ENCODE measurements at regions not wholly inside any gene's neighbourhood (a gene's known extent, or its start where the extent isn't known, plus 50 kb on each side); places are given as distances from the start of the nearest gene placed in this dataset.

DNA sequence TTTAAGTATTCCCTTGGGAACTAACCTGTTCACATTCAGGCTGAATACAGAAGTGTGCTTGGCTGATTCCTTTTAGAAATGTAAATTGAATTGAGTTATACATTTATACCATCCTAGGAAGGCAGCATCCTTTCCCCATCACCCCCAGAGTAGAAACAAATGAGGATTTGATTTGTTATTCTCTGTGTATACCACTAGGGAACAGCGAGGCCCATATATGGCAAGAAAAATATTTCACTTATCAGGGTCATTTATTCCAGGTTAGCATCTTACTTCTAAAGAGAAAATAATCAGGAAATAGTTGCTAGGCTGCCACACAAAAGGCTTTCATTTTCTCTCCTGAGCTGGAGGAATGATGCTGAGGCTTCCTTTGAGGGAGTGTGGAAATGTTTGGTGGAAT is 516.9 kb downstream of the PIK3C3 start:
- Histone ChIP-seq H3K4me3 (ENCODE audit: low read depth, low read length) (no peak overlapping the region), H3K36me3 (no peaks in the 10 kb centered on the region), H3K27me3 (no peaks in the 10 kb centered on the region), H3K9me3 (no peaks in the 10 kb centered on the region), H3K4me1 (no peaks in the 10 kb centered on the region)
- no peak for DNase-seq
- TF ChIP-seq, protein P1, sequence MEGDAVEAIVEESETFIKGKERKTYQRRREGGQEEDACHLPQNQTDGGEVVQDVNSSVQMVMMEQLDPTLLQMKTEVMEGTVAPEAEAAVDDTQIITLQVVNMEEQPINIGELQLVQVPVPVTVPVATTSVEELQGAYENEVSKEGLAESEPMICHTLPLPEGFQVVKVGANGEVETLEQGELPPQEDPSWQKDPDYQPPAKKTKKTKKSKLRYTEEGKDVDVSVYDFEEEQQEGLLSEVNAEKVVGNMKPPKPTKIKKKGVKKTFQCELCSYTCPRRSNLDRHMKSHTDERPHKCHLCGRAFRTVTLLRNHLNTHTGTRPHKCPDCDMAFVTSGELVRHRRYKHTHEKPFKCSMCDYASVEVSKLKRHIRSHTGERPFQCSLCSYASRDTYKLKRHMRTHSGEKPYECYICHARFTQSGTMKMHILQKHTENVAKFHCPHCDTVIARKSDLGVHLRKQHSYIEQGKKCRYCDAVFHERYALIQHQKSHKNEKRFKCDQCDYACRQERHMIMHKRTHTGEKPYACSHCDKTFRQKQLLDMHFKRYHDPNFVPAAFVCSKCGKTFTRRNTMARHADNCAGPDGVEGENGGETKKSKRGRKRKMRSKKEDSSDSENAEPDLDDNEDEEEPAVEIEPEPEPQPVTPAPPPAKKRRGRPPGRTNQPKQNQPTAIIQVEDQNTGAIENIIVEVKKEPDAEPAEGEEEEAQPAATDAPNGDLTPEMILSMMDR (IDR thresholded peaks at IDR 0.05; ENCODE audit: low read depth, low read length), result no peak

DNA sequence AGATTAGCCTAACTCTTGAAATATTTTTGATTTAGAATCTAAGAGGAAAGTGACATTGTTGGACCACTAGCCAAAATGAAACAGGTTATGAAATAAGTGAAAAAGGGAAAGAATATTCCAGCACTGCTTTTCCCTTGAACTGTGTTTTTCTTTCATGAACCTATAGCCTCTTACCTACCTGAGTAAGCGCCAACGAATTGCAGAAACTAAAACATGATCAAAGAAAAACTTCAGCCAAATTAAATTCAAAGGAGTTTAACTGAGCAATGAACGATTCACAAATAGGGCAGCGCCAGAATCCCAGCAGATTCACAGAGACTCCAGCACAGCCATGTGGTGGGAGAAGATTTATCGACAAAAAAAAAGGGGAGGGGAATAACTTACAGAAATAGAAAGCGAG is 518.6 kb downstream of the PIK3C3 start:
- DNase-seq, result no peak
- no peaks in the 10 kb centered on the region for H3K36me3 ChIP-seq
- no peaks in the 10 kb centered on the region for H3K27me3 ChIP-seq
- no peak overlapping the region for H3K4me3 ChIP-seq (ENCODE audit: low read depth, low read length)
- TF ChIP-seq, protein P1 (IDR thresholded peaks at IDR 0.05; ENCODE audit: low read depth, low read length), result no peak
- H3K9me3 ChIP-seq, result no peaks in the 10 kb centered on the region
- H3K4me1 ChIP-seq, result no peaks in the 10 kb centered on the region

DNA sequence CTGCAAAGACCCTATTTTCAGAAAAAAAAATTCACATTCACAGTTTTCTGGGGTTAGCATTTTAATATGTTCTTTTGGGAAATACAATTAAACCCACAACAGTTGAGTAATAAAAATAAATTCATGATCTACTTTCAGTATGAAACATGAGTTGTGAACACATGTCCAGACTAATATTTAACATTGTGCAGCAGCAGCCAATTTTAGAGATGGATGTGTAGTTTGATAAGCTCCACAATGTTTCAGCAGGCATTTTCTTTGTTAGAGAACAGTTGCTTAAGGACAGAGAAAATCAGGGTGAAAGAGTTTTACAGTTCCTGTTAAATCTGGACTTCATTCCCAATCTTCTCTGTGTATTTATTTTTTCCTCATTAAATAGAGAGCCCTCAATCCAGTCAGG is 519.5 kb downstream of the PIK3C3 start:
- H3K4me3 ChIP-seq (ENCODE audit: low read depth, low read length), result no peak overlapping the region
- H3K36me3 ChIP-seq, result no peaks in the 10 kb centered on the region
- no peaks in the 10 kb centered on the region for H3K9me3 ChIP-seq
- no peaks in the 10 kb centered on the region for H3K4me1 ChIP-seq
- DNase-seq, result no peak
- no peaks in the 10 kb centered on the region for H3K27me3 ChIP-seq
- TF ChIP-seq, protein P1 (IDR thresholded peaks at IDR 0.05; ENCODE audit: low read depth, low read length), result no peak

DNA sequence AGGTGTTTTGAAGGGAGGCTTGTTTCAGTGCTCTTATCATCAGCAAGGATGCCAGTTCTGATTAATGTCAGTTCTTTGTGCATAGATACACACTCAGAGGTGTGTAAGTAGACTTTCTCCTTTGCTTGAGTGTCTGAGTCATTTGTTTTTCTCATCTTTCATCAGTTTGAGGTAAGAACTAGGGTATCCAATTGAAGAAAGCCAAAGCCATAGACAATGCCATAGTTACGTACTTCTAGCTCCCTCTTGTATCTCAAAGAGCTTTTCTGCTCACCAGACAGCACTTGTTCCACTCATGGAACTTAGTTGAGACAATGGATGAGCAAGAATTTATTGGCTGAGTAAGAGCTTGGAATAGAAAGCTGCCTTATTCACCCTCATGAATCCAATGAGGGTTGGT is 520.1 kb downstream of the PIK3C3 start:
- TF ChIP-seq, protein P1 (IDR thresholded peaks at IDR 0.05; ENCODE audit: low read depth, low read length), result no peak
- no peak for DNase-seq
- Histone ChIP-seq H3K4me3 (ENCODE audit: low read depth, low read length) (no peak overlapping the region), H3K36me3 (no peaks in the 10 kb centered on the region), H3K27me3 (no peaks in the 10 kb centered on the region), H3K9me3 (no peaks in the 10 kb centered on the region), H3K4me1 (no peaks in the 10 kb centered on the region)

DNA sequence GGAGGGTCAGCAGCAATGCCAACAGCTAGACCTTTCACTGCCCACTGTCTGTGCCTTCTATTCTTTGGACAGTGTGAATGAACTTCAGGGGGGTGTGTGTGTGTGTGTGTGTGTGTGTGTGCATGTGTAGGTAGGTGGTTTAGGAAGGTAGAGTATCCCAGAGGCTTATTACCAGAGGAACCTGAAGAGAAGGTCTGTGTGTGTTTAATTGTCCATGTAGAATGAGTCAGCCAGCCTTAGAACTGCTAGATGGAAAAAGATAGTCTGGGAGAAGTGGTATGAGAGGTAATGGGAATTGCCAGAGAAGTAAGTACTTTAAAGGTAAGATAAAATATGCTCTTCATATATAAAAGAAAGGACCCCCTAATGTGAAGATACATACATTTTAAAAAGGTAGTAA is 522.2 kb downstream of the PIK3C3 start:
- TF ChIP-seq, protein P1 (IDR thresholded peaks at IDR 0.05; ENCODE audit: low read depth, low read length), result no peak
- DNase-seq, result no peak
- H3K4me3 ChIP-seq (ENCODE audit: low read depth, low read length), result no peak overlapping the region
- no peaks in the 10 kb centered on the region for H3K4me1 ChIP-seq
- H3K36me3 ChIP-seq, result no peaks in the 10 kb centered on the region
- H3K9me3 ChIP-seq, result no peaks in the 10 kb centered on the region
- H3K27me3 ChIP-seq, result no peaks in the 10 kb centered on the region

DNA sequence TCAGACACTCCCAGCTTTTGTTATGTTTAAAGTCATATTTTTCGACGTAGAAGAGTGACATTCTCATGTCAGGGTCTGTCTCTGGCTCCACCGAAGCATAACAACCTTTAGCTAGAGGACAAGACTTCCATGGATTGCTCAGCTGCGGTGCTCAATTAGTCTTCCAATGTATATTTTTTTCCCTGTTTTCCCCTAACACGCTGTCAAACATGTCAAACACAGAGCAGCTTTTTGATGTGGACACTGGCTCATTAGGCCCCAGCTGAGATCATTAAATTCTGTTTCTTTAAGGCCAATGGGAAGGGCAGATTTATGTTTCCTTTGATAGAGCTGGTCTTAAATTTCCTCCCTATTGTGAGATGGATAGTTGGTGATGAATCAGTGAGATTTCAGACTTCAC is 525.4 kb downstream of the PIK3C3 start:
- TF ChIP-seq, protein P1 (IDR thresholded peaks at IDR 0.05; ENCODE audit: low read depth, low read length), result no peak
- H3K36me3 ChIP-seq, result no peaks in the 10 kb centered on the region
- no peak for DNase-seq
- H3K27me3 ChIP-seq, result no peaks in the 10 kb centered on the region
- no peaks in the 10 kb centered on the region for H3K9me3 ChIP-seq
- H3K4me3 ChIP-seq (ENCODE audit: low read depth, low read length), result no peak overlapping the region
- H3K4me1 ChIP-seq, result no peaks in the 10 kb centered on the region

Measured in BE2C (cell line).